ENCODE measurements at regions not wholly inside any gene's neighbourhood (a gene's known extent, or its start where the extent isn't known, plus 50 kb on each side); places are given as distances from the start of the nearest gene placed in this dataset.

DNA sequence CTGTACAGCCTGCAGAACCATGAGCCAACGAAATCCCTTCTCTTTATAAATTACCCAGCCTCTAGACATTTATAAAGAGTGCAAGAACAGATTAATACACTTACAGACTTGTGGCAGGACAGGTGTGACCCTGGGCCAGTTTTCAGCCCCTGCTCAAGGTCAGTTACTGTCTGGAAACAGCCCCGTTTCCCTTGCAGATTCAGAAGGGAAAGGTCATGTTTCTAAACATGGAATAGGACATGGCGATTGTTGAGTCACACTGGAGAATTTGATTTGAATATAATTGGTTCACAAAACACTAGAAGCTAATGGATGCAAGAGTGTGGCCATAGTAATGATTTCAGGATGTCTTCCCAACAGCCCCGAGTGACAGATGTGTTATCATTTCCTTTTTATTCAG, 248.8 kb downstream of the DLL1 start:
- no peak overlapping the region for H3K4me3 ChIP-seq (ENCODE audit: low read depth, low read length)
- TF ChIP-seq CTCF (conservative IDR thresholded peaks at IDR 0.05; ENCODE audit: low read depth, low read length): no peak
- DNase-seq (ENCODE audit: low read depth): no peak

- no peak for DNase-seq (ENCODE audit: low read depth)
- no peak for TF ChIP-seq CTCF (conservative IDR thresholded peaks at IDR 0.05; ENCODE audit: low read depth, low read length)
- no peak overlapping the region for H3K4me3 ChIP-seq (ENCODE audit: low read depth, low read length)
Observed at GRCh38 chr6:170041526-170041925, 249.4 kb downstream of the DLL1 start.

- no peak for DNase-seq (ENCODE audit: low read depth)
- no peak for TF ChIP-seq CTCF (conservative IDR thresholded peaks at IDR 0.05; ENCODE audit: low read depth, low read length)
- no peak overlapping the region for H3K4me3 ChIP-seq (ENCODE audit: low read depth, low read length)
Observed at GRCh38 chr6:170040906-170041305, 250.0 kb downstream of the DLL1 start.

DNA sequence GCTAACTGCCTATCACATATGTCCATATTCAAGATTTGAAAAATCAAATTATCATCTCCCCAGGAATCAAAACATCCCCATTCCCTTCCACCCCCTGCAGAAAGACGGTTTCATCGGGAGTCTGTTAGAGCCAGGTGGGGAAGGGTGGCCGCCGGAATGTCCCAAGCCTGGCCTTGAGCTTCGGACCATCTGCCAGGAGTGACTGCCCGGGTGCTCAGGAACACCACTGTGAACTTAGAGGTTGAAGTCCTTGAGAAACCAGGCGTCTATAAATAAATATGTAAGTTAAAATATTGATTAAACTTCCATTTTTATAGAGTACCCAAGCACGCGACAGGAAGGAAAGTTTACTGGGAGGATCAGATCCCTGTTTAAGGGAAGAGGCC, 250.8 kb downstream of the DLL1 start:
- DNase-seq (ENCODE audit: low read depth): no peak
- TF ChIP-seq CTCF (conservative IDR thresholded peaks at IDR 0.05; ENCODE audit: low read depth, low read length): no peak
- H3K4me3 ChIP-seq (ENCODE audit: low read depth, low read length): no peak overlapping the region

GRCh38 chr6:170039156-170040114, 251.4 kb downstream of the DLL1 start:
- no peak for DNase-seq (ENCODE audit: low read depth)
- no peak overlapping the region for H3K4me3 ChIP-seq (ENCODE audit: low read depth, low read length)
- no peak for TF ChIP-seq CTCF (conservative IDR thresholded peaks at IDR 0.05; ENCODE audit: low read depth, low read length)

GRCh38 chr6:170038708-170039107, 252.2 kb downstream of the DLL1 start:
- H3K4me3 ChIP-seq (ENCODE audit: low read depth, low read length): no peak overlapping the region
- no peak for DNase-seq (ENCODE audit: low read depth)
- TF ChIP-seq CTCF (conservative IDR thresholded peaks at IDR 0.05; ENCODE audit: low read depth, low read length): no peak

GRCh38 chr6:170038251-170038650, 252.6 kb downstream of the DLL1 start:
- no peak for DNase-seq (ENCODE audit: low read depth)
- H3K4me3 ChIP-seq (ENCODE audit: low read depth, low read length): no peak overlapping the region
- no peak for TF ChIP-seq CTCF (conservative IDR thresholded peaks at IDR 0.05; ENCODE audit: low read depth, low read length)
